ENCODE measurements at regions not wholly inside any gene's neighbourhood (a gene's known extent, or its start where the extent isn't known, plus 50 kb on each side); places are given as distances from the start of the nearest gene placed in this dataset.

DNA sequence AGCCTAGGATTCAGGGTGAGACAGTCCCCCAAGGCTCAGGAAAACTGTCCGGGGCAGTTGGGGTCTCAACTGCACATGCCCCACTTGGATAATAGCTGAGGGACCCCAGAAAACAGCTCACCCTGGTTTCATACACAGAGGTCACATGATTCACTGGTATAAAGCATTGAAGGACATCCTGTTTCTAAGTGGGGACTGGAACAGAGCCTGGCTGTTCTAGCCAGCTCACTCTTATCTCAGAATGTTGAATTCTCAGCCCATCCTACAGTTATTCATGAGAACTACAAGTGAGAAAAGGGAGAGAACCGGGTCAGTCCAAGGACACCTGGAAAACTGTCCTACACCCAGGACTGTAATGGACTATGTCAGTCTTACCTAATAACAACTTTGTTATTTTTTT is 170.9 kb downstream of the FGF1 start:
- H3K79me2 ChIP-seq (ENCODE audit: insufficient read depth, low read length) = no peaks in the 10 kb centered on the region
- CTCF ChIA-PET (ENCODE audit: low intra/inter-chr PET ratio, low total read pairs) = no interaction called here
- no peak overlapping the region for H3K27ac ChIP-seq (ENCODE audit: extremely low read length, insufficient read depth, low read length)
- ATAC-seq (no peak), DNase-seq (ENCODE audit: low spot score) (no peak), FAIRE-seq (no peak)
- H3K36me3 ChIP-seq (replicated peaks in 1 of 2; ENCODE audit: control insufficient read depth in 1 of 2, insufficient read depth in 2 of 2, low read length in 2 of 2) = no peaks in the 10 kb centered on the region; a peak in 1 of 5 replicates
- no peaks in the 10 kb centered on the region for H4K20me1 ChIP-seq (ENCODE audit: insufficient read depth, low read length)
- intact Hi-C loops (cut with micrococcal nuclease; ENCODE audit: unreplicated experiment) = no loop called here
- H3K9me3 ChIP-seq (ENCODE audit: low read length) = peaks cover 10% of the 10 kb centered on the region; the same call in 1 of the 2 replicates
- in situ Hi-C loops (cut with HindIII; ENCODE audit: extremely low pct_ligation_motif_present, low pct_unique_long_range_greater_than_20kb) = no loop called here
- POLR2A ChIA-PET = no interaction called here
- 59% methylated on average over 1 of the region's 2 CpGs for WGBS (ENCODE audit: low lambda C conversion rate)
- H3K4me1 ChIP-seq (ENCODE audit: insufficient read depth, low read length) = peaks cover 54% of the 10 kb centered on the region
- TF ChIP-seq ZNF136 (CRISPR knock-in tag; IDR thresholded peaks at IDR 0.05; ENCODE audit: low read depth) (no peak), ZFP37 (CRISPR knock-in tag; IDR thresholded peaks at IDR 0.05; ENCODE audit: borderline replicate concordance) (no peak), ZNF567 (CRISPR knock-in tag; IDR thresholded peaks at IDR 0.05; ENCODE audit: borderline replicate concordance) (no peak), ZSCAN22 (CRISPR knock-in tag; IDR thresholded peaks at IDR 0.05) (no peak), EEA1 (CRISPR knock-in tag; IDR thresholded peaks at IDR 0.05; ENCODE audit: borderline replicate concordance) (no peak), HMG20A (CRISPR knock-in tag; IDR thresholded peaks at IDR 0.05; ENCODE audit: borderline replicate concordance) (no peak), EHMT2 (IDR thresholded peaks at IDR 0.05; ENCODE audit: borderline replicate concordance, low read depth, low read length) (no peak), NR1H2 (CRISPR knock-in tag; IDR thresholded peaks at IDR 0.05; ENCODE audit: borderline replicate concordance, low read depth) (no peak), ZNF772 (CRISPR knock-in tag; IDR thresholded peaks at IDR 0.05) (no peak), RXRA (CRISPR knock-in tag; IDR thresholded peaks at IDR 0.05) (no peak), ZNF557 (CRISPR knock-in tag; IDR thresholded peaks at IDR 0.05) (no peak), ZNF777 (CRISPR knock-in tag; IDR thresholded peaks at IDR 0.05) (no peak)
- no peak overlapping the region for H3K9ac ChIP-seq (ENCODE audit: insufficient read depth, low read depth, low read length)
- no peak overlapping the region for H3K4me3 ChIP-seq (replicated peaks in 1 of 3; ENCODE audit: insufficient read depth in 1 of 3, low read depth in 2 of 3, low read length in 3 of 3)
- H3K27me3 ChIP-seq (ENCODE audit: control insufficient read depth in 1 of 2, insufficient read depth in 2 of 2, low read length in 2 of 2) = no peaks in the 10 kb centered on the region
- no peak overlapping the region for H3K4me2 ChIP-seq (ENCODE audit: low read depth, low read length)
- H2AFZ ChIP-seq (ENCODE audit: low read length) = no peak overlapping the region
- BruUV-seq (replicated peaks) = no TSS peak
